H1 (cell line): ENCODE measurements at regions not wholly inside any gene's neighbourhood (a gene's known extent, or its start where the extent isn't known, plus 50 kb on each side); places are given as distances from the start of the nearest gene placed in this dataset.

ENCODE experiments used
- BCL11A ChIP-seq, 2 experiments: IDR thresholded peaks; one replicate each; pipeline ENCODE4 v1.6.1; 2011; ENCODE audit warnings: low read depth in 2 of 2, low read length in 2 of 2, mild to moderate bottlenecking in 2 of 2
- CTCF ChIP-seq, 3 experiments: IDR thresholded peaks; 1 replicate in 2 of 3; 2 replicates in 1 of 3; pipeline versions ENCODE4 v1.5.1 to v1.6.1; 2011; ENCODE audit warnings: low read length in 3 of 3, mild to moderate bottlenecking in 3 of 3, inconsistent platforms in 2 of 3, low read depth in 1 of 3, moderate library complexity in 1 of 3; ENCODE audit not compliant: insufficient read depth in 1 of 3; ENCODE audit errors: control extremely low read depth in 1 of 3
- EP300 ChIP-seq, 2 experiments: IDR thresholded peaks; 1 replicate in 1 of 2; 2 replicates in 1 of 2; pipeline ENCODE4 v1.6.1; 2011 to 2012; ENCODE audit warnings: low read depth in 2 of 2, low read length in 2 of 2, mild to moderate bottlenecking in 2 of 2, borderline replicate concordance in 1 of 2, inconsistent platforms in 1 of 2, moderate library complexity in 1 of 2
- POLR2AphosphoS5 ChIP-seq: IDR thresholded peaks from 2 replicates; pipeline ENCODE4 v1.6.1; 2011; ENCODE audit warnings: low read depth, low read length
- TBP ChIP-seq: IDR thresholded peaks from 2 replicates; pipeline ENCODE4 v1.6.1; 2011; ENCODE audit warnings: low read depth, low read length, improper control_type of control experiment

- no peak for TF ChIP-seq TBP
- no peak for TF ChIP-seq CTCF (IDR thresholded peaks at IDR 0.05; ENCODE audit: control extremely low read depth in 1 of 3, insufficient read depth in 1 of 3, low read depth in 1 of 3, low read length in 3 of 3)
- TF ChIP-seq POLR2AphosphoS5: no peak
- TF ChIP-seq BCL11A (IDR thresholded peaks at IDR 0.05; ENCODE audit: low read depth in 2 of 2, low read length in 2 of 2): no peak
- TF ChIP-seq EP300 (IDR thresholded peaks at IDR 0.05; ENCODE audit: borderline replicate concordance in 1 of 2, low read depth in 2 of 2, low read length in 2 of 2): no peak
Observed at GRCh38 chr12:40525054-40525453, 167.2 kb upstream of the CNTN1 start.
